Posterior vena cava (tissue), 2 donors: ENCODE measurements at regions not wholly inside any gene's neighbourhood (a gene's known extent, or its start where the extent isn't known, plus 50 kb on each side); places are given as distances from the start of the nearest gene placed in this dataset.
"Not testable (repeated sequence)": the region's sequence is repeated elsewhere in the genome, so short reads cannot be mapped to it uniquely, and the experiment has no call there.

Experiments used
- DNase-seq: peaks from one replicate; pipeline ENCODE4 v3.0.0-alpha.2; 2020; ENCODE audit warnings: low spot score
- intact Hi-C, 2 donors: fragments of 100-400 bp; cut with DNase I; formaldehyde crosslinking; loops; one replicate each; pipeline versions ENCODE4 v1.14.1 to v1.14.2; 2022 to 2023
- donor health status: DM: yes; HTN: yes; CAD: no.
- donor health status: DM: yes; HTN: yes; CAD: no.

DNA sequence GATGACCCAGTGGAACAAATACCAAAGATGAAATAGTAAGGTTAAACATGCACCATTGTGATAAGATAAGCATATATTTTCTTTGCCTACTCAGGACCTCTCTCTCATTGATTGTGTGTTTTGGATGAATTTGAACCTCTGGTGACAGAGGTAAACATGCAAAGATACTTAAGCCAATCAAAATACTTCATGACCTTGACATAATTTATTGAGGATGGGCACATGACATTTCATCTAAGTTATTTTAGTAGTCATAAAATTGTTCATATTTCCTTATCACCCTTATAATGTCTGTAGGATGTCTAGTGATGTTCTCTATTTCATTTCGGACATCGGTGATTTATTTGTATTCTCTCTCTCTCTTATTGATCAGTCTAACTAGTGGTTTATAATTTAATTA, 88.3 kb upstream of the WDR72 start:
- intact Hi-C loops = no loop called here

DNA sequence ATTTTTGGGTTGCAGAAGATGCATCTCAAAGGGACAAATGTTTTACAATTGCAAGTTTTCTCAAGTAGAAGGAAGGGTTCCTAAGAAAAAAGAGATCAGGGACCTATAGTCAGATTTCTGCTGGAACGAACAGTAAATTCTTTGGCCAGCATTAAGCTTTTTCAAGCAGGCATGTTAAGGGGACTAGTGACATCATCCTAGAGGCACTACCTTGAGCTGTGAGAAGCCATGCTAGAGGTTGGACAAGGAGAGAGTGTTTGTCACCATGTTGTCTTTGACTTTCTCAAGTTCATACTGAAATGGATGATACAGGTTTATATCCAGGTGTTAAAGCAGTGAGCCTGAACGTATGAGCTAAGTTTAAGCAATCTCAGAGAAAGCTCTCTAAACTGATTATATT, 85.2 kb upstream of the WDR72 start:
- intact Hi-C loops = no loop called here
- DNase-seq = no peak

More for the DNA sequence above, 88.3 kb upstream of the WDR72 start:
- no peak for DNase-seq

GRCh38 chr15:53843869-53844569, 84.6 kb upstream of the WDR72 start:
- intact Hi-C loops = no loop called here
- no peak for DNase-seq

GRCh38 chr15:53843166-53843565, 83.7 kb upstream of the WDR72 start:
- DNase-seq = no peak
- intact Hi-C loops = no loop called here

DNA sequence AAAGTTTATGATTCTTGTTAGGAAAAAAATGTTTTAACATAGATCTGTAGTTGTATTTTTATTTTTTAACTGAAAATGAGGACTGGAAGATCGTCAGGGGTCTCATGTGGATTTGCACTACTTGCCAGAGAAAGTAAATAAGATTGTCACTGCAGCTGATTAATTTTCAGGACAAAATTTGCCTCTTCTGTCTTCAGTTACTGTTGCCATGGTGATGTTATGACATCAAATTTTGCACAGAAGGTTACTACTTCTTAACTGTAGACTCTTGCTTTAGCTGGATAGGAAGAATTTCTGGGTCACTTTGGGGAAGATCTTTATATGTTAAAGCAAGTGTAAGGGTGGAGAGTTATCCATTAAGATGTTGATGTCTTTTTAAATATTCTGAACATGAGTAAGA, 82.2 kb upstream of the WDR72 start:
- intact Hi-C loops = no loop called here
- DNase-seq = no peak

- DNase-seq = no peak
- intact Hi-C loops = no loop called here
Measured at GRCh38 chr15:53840681-53841080, 81.2 kb upstream of the WDR72 start.

- DNase-seq = no peak
- intact Hi-C loops = no loop called here
Measured at GRCh38 chr15:53837263-53837662, 77.8 kb upstream of the WDR72 start.

DNA sequence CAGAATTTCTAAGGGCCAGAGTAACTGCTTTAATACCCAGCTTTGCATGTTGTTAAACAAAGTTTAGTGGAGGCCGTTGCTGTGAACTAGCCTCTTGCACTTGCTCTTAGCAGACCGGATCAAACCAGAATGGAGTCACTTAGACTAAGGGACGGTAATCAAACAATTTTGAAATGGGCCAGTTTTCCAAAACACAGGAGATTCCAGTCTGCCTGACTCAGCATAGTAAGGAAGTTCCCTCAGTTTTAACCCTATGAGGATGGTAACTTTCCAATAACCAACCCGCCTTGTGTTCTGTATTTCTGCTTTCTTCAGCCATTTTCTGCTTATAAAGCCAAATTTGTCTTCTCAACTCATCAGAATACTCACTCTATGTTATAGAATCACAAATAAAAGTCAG, 77.2 kb upstream of the WDR72 start:
- no peak for DNase-seq
- intact Hi-C loops = no loop called here

DNA sequence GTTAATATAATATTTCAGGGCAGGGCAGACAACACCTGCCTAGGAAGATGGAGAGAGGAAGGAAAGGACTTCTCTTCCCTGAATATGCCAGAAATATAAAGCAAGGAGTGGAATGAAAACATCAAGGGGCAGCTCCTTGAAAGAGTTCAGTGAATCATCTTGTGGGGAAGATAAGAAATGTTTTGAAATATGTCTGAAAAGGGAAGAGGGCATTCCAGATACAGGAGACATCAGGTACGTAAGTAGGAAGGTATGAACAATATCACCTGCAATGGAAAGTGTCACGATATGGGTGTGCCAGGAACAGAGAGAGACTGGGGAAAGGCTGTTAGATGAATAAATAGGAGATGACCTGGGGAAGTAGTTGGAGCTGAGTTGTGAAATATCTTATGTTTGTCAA, 75.8 kb upstream of the WDR72 start:
- intact Hi-C loops = no loop called here
- DNase-seq = no peak

GRCh38 chr15:53834214-53834613, 74.8 kb upstream of the WDR72 start:
- intact Hi-C loops = no loop called here
- no peak for DNase-seq

DNA sequence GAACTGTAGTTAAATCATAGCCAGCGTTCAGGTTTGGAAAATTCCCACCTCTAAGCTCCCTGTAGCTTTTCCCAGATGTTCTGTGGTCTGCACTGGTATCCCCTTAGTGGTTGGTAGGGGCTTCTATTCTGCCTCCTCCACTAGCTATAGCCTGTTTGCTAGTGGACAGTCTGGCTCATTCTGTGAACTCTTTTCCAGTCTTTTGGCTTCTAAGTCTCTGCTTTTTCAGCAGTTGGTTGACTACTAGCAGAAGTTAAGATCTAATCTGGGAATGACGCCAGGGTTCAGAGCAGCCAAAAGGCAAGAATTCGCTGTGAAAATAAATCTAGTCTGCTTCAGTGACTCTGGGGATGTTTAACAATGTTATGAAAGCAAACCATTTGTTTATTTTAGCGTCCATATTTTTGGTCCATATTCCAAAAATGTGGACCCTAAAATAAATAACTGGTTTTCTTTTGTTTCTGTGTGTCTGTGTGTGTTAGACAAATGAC, 73.7 kb upstream of the WDR72 start:
- intact Hi-C loops = no loop called here
- no peak for DNase-seq

- intact Hi-C loops = no loop called here
- no peak for DNase-seq
Measured at GRCh38 chr15:53831907-53832770, 72.7 kb upstream of the WDR72 start.

DNA sequence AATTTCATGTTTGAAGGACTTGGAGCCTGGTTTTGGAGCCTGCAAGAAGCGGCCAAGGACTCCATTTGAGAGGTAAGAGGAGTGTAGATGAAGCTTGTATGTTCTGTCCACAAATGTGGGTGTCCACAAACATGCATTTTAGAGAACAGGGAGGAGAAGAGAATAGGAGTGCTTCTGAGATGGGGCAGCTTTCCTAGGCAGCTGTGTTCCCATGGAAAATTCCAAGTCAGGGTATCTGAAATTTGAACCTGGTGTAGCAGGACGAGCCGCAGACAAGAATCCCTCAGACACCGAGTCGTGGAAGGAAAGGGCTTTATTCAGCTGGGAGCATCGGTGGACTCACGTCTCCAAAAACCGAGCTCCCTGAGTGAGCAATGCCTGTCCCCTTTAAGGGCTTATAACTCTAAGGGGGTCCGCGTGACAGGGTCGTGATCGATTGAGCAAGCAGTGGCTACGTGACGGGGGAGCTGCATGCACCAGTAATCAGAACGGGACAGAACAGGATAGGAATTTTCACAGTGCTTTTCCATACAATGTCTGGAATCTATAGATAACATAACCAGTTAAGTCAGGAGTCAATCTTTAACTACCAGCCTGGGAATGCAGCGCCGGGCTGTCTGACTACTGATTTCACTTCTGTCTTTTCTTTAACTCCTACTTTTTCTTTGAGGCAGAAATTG, 71.4 kb upstream of the WDR72 start:
- no peak for DNase-seq
- intact Hi-C loops = no loop called here

DNA sequence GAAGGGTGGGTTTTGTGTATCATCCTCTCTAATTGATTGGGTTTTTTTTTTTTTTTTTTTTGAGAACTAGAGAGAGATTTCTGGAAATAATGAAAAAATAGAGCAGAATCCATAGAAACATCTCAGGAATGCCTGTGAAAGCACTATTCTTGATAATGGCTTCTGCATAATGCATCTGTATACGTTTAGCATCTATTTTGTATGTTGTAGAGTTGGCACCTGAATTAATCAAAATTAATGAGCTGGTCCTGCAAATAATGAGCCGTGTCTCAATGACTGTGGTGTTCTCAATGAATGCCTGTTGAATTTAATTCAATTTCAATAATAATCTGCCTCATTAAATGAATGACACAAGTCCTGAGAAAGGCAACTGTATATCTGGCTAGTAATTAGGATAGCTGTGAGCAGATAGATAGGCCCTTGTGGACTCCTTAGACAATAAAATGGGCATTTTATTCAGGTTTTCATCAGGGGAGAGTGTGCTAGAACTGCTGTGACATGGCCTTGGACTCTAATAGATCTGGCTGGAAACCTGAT, 70.5 kb upstream of the WDR72 start:
- DNase-seq = no peak
- intact Hi-C loops = no loop called here

- intact Hi-C loops = no loop called here
Measured at GRCh38 chr15:53829471-53829870, 70.0 kb upstream of the WDR72 start.

DNA sequence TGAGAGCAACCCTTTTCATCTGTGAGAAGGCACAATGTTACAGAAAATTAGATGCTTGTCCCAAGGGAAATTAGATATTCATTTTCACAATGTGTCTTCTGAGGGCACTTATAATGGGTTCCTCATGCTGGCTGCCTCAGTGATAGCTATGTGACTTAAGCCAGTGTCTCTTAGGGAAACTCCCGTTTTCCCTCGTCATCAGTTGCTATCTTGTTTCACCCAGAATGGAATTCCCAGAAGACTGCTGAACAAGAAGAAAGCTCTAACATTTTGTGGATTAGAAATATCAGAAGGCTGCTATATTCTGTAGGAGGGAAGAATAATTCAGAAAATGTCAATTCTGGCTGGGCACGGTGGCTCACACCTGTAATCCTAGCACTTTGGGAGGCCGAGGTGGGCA, 67.9 kb upstream of the WDR72 start:
- intact Hi-C loops = no loop called here

More at GRCh38 chr15:53829471-53829870, 70.0 kb upstream of the WDR72 start:
- no peak for DNase-seq

GRCh38 chr15:53811530-53811929, 52.1 kb upstream of the WDR72 start:
- DNase-seq = no peak
- intact Hi-C loops = no loop called here

More for the DNA sequence above, 67.9 kb upstream of the WDR72 start:
- DNase-seq = no peak

GRCh38 chr15:53810306-53810705, 50.8 kb upstream of the WDR72 start:
- DNase-seq, intact Hi-C loops: not testable (repeated sequence)
